ENCODE measurements at regions not wholly inside any gene's neighbourhood (a gene's known extent, or its start where the extent isn't known, plus 50 kb on each side); places are given as distances from the start of the nearest gene placed in this dataset.
A peak's percentile ranks its signal among the peaks of the same experiment; 100 is the strongest.

GRCh38 chr12:123046431-123046830 is 66.0 kb downstream of the ARL6IP4 start:
- TF ChIP-seq POLR2A (IDR thresholded peaks at IDR 0.05; ENCODE audit: low read length) (no peak), GATA1 (IDR thresholded peaks at IDR 0.05; ENCODE audit: low read depth, low read length) (no peak)
- no peak for DNase-seq

DNA sequence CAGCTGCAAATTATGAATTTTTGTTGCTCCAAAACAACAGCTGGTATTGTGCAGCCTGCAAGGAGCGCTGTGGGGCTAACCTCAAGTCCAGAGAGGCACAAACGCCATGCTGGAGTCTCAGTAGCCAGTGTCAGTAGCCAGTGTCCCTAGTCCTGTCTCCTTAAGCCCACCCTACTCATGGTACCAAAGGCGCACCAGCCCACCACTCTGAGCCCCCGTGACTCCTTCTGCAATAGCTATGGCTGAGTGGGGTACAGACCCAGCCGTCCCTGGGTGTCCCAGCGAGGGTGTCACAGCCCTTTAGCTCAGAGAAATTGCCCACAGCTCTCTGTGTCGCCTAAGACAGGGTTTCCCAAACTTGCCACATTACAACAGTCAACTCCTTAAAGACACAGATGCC is 65.2 kb downstream of the ARL6IP4 start:
- DNase-seq, result no peak
- TF ChIP-seq POLR2A (IDR thresholded peaks at IDR 0.05; ENCODE audit: low read length) (no peak), GATA1 (IDR thresholded peaks at IDR 0.05; ENCODE audit: low read depth, low read length) (no peak)

DNA sequence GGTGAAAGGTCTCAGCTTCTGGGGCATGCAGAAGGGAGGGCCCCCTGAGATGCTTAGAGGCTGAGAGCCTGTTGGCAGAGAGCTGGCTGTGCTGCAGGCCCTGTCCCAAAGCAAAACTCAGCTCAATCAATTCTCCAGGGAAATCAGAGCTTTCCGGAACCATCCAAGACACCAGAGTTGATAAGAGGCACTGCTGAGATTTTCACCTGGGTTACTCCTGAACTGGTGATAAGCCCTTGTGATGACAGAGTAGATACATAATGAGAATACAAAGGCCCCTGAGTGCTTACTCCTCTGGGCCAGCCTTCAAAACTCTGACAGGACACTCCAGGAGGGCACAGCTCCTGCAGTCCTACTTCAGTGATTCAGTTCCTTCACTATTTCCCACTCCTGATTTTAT is 63.9 kb downstream of the ARL6IP4 start:
- TF ChIP-seq POLR2A (IDR thresholded peaks at IDR 0.05; ENCODE audit: low read length) (no peak), GATA1 (IDR thresholded peaks at IDR 0.05; ENCODE audit: low read depth, low read length) (no peak)
- DNase-seq, result no peak

GRCh38 chr12:123043536-123044001 is 63.1 kb downstream of the ARL6IP4 start:
- DNase-seq, result peak; percentile 52 to 60

DNA sequence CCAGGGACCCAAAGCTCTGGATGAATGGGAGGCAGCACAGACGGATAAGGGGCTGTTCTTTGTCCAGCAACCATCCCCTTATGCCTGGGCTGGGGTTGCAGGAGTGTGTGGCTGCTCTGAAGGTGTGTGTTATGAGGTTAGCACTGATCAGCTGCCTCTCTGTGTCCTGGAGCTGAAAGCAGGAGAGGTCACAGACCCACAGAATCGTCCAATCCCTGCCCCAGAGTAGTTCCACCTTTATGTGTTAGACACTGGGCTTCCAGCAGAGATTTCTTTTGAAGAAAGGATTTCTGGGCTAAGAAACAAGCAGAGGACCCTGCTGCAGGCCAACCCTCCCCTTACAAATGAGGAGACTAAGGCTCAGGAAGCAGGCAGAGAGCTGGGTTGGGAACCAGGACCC is 62.4 kb downstream of the ARL6IP4 start:
- no peak for TF ChIP-seq GATA1 (IDR thresholded peaks at IDR 0.05; ENCODE audit: low read depth, low read length)
- no peak for TF ChIP-seq POLR2A (IDR thresholded peaks at IDR 0.05; ENCODE audit: low read length)
- DNase-seq, result no peak

More at GRCh38 chr12:123043536-123044001, 63.1 kb downstream of the ARL6IP4 start:
- TF ChIP-seq POLR2A (IDR thresholded peaks at IDR 0.05; ENCODE audit: low read length) (no peak), GATA1 (IDR thresholded peaks at IDR 0.05; ENCODE audit: low read depth, low read length) (no peak)

GRCh38 chr12:123041811-123042655 is 61.6 kb downstream of the ARL6IP4 start:
- TF ChIP-seq POLR2A (IDR thresholded peaks at IDR 0.05; ENCODE audit: low read length) (no peak), GATA1 (IDR thresholded peaks at IDR 0.05; ENCODE audit: low read depth, low read length) (no peak)
- DNase-seq, result no peak

GRCh38 chr12:123041042-123041531 is 60.6 kb downstream of the ARL6IP4 start:
- peak in 1 of 2 experiments; percentile 41 for DNase-seq
- TF ChIP-seq POLR2A (IDR thresholded peaks at IDR 0.05; ENCODE audit: low read length) (no peak), GATA1 (IDR thresholded peaks at IDR 0.05; ENCODE audit: low read depth, low read length) (no peak)

DNA sequence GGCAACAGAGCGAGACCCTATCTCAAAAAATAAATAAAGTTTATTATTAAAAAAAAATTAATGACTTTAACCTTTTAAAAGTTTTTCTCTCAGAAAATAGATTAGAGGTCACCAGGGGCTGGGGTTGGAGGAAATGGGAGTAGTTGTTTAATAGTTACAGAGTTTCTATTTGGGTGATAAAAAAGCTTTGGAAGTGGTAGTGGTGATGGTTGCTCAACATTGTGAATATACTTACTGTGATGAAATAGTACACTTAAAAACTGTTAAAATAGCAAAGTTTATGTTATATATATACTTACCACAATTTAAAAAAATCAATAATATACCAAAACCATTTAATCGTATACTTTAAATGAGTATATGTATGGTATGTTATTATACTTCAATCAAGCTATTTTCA is 59.6 kb downstream of the ARL6IP4 start:
- no peak for DNase-seq

GRCh38 chr12:123038966-123039365 is 58.5 kb downstream of the ARL6IP4 start:
- DNase-seq, result no peak
- TF ChIP-seq GATA1 (IDR thresholded peaks at IDR 0.05; ENCODE audit: low read depth, low read length) (no peak), POLR2A (IDR thresholded peaks at IDR 0.05; ENCODE audit: low read length) (no peak)

More for the DNA sequence above, 59.6 kb downstream of the ARL6IP4 start:
- TF ChIP-seq POLR2A (IDR thresholded peaks at IDR 0.05; ENCODE audit: low read length), result no peak
- TF ChIP-seq GATA1 (IDR thresholded peaks at IDR 0.05; ENCODE audit: low read depth, low read length), result no peak

DNA sequence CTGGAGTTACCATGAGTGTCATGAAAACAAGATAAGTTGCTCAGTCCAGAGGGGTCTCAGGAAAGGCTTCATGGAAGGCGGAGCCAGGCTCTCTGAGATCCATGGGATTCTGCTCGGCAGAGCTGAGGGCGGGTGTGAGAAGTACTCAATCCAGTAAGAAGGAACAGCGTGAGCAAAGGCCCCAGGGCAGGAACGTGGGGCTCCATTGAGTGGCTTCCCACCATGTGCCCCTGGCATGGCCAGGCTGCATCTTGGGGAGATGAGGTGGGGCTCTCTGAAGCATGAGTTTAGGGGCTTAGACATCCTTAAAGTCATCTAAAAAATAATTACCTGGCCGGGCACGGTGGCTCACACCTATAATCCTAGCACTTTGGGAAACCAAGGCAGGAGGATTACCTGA is 58.0 kb downstream of the ARL6IP4 start:
- DNase-seq, result no peak
- TF ChIP-seq POLR2A (IDR thresholded peaks at IDR 0.05; ENCODE audit: low read length), result no peak
- TF ChIP-seq GATA1 (IDR thresholded peaks at IDR 0.05; ENCODE audit: low read depth, low read length), result no peak

DNA sequence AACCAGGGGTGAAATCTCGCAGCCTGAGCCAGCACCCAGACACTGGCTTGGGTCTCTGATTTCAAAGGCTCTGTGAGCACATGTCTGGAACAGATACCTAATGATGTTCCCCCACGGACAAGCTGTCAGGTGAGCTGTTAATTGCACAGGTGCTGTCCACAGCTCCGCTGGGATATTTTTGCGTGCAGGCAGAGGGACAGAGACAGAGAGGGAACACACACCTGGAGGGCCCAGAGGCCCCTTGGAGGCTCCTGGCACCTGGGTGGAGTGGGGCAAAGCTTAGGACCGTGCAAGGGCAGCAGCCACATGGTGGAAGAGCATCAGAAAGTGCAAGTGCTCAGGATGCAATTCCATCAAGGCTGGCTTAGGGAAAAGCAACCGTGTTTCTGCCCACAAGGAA is 57.3 kb downstream of the ARL6IP4 start:
- TF ChIP-seq GATA1 (IDR thresholded peaks at IDR 0.05; ENCODE audit: low read depth, low read length), result no peak
- no peak for TF ChIP-seq POLR2A (IDR thresholded peaks at IDR 0.05; ENCODE audit: low read length)
- no peak for DNase-seq

DNA sequence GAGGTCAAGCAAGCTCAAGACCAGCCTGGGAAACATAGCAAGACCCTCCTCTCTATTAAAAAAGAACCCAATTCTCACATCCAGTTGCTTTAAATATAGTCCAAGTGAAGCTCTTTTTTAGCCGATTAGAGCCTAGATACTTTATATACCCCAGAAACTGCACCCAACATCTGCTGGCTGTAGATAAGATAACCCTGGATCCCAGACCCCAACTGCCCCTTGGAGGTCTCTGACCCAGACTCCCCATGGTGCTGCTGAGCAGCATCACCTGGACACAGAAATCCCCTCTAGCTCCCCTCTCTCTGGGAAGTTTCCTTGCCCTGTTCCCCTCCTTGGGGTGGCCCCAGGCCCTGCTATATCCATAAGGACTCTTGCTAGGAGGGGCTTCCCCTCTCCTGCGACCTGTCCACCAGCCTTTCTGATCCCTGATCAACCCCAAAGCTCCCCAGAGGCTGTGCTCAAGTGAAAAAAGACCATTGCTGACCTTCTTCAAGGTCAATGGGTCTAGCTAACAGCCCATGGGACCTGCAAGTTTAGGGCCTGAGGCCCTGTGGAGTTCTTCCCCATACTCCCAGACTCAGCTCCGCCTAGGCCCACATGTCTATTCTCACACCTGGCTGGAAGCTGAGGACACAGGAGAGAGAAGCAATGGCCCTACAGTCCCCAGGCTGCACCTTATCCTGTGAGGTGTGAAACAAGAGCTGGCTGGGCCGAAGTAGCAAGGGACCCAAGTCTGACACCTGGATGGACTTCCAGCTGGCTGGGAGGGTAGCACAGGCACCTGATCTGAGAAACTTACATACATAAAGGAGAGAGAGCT is 56.2 kb downstream of the ARL6IP4 start:
- no peak for TF ChIP-seq POLR2A (IDR thresholded peaks at IDR 0.05; ENCODE audit: low read length)
- peak; percentile 73 to 86 for DNase-seq

DNA sequence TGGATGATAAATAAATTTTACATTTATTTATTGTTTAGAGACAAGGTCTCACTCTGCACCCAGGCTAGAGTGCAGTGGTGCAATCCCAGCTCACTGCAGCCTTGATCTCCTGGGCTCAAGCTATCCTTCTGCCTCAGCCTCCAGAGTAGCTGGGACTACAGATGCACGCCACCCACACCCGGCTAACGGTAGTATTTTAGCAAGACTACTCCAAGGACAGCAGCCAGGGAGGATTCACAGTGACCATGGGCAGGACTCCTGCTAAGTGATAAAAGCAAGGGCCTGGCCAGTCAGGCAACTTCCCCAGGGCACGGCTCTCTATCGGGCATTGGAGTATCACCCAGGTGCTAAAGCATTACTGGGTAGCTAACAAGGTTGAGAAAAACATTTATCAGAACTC is 55.4 kb downstream of the ARL6IP4 start:
- peak; percentile 56 to 57 for DNase-seq
- TF ChIP-seq POLR2A (IDR thresholded peaks at IDR 0.05; ENCODE audit: low read length), result no peak
- no peak for TF ChIP-seq GATA1 (IDR thresholded peaks at IDR 0.05; ENCODE audit: low read depth, low read length)

- peak; percentile 22 to 53 for DNase-seq
- TF ChIP-seq GATA1 (IDR thresholded peaks at IDR 0.05; ENCODE audit: low read depth, low read length) (no peak), POLR2A (IDR thresholded peaks at IDR 0.05; ENCODE audit: low read length) (no peak)
Observed at GRCh38 chr12:123034865-123035264, 54.4 kb downstream of the ARL6IP4 start.
